Type B pancreatic cell (in vitro differentiated cells): ENCODE measurements at regions not wholly inside any gene's neighbourhood (a gene's known extent, or its start where the extent isn't known, plus 50 kb on each side); places are given as distances from the start of the nearest gene placed in this dataset.

Experiments used
- DNase-seq: peaks from one replicate; pipeline ENCODE4 v3.0.0; 2021; ENCODE audit warnings: mixed read lengths; ENCODE audit not compliant: unreplicated experiment; ENCODE audit errors: extremely low spot score
- H3K27ac Mint-ChIP-seq: 2 replicates; pipeline ENCODE4 v1.8.0; 2021; ENCODE audit warnings: mild to moderate bottlenecking, mixed read lengths
- H3K27me3 Mint-ChIP-seq: 2 replicates; pipeline ENCODE4 v1.8.0; 2021; ENCODE audit warnings: mixed read lengths
- H3K36me3 Mint-ChIP-seq: 2 replicates; pipeline ENCODE4 v1.8.0; 2021; ENCODE audit warnings: mixed read lengths
- H3K4me1 Mint-ChIP-seq: one replicate; pipeline ENCODE4 v1.8.0; 2021; ENCODE audit warnings: mixed read lengths; ENCODE audit not compliant: unreplicated experiment
- H3K4me3 Mint-ChIP-seq: 2 replicates; pipeline ENCODE4 v1.8.0; 2021; ENCODE audit warnings: mild to moderate bottlenecking, mixed read lengths
- H3K9me3 Mint-ChIP-seq: 2 replicates; pipeline ENCODE4 v1.8.0; 2021; ENCODE audit warnings: mixed read lengths
- CTCF ChIP-seq: fragments of 200-600 bp; sonication (generic); conservative IDR thresholded peaks from 2 replicates; pipeline ENCODE4 v1.5.0; 2021; ENCODE audit warnings: antibody characterized with exemption, mild to moderate bottlenecking

DNA sequence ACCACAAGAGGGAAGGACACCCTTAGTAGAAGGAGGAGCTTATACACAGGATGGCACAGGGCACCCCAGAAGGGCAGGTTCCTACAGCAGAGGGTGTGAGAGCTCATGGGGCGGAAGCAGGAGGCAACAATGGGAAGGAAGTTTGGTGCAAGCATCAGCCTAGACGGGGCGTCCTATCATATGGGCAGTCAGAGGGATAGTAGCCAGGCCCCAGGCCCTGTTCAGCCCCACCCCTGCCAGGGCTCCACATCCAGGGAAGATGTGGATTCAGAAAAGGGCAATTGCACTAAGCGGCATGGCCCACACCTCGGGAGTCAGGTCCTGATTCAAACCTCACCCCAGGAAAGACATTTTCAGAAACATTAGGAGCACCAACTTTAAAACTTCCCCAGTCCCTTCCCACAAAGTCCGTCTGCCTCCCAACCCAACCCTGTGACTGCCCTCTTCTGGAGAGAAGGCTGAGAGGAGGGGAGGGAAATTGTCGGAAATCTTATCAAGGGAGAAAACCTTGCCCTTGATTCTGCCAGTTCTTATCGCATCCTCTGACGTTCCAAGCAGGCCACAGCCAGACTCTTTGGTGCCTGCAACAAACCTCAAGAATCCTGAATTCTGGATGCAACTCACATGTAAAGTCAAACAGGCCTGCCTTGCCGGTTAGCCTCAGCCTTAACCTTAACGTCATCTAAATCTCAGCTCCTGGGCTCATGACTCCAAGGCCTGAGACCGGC lies 198.8 kb upstream of the CDH5 start:
- Mint-ChIP-seq H3K4me1 (peaks cover 9% of the 10 kb centered on the region), H3K4me3 (no peak overlapping the region), H3K27me3 (peaks cover 18% of the 10 kb centered on the region), H3K27ac (no peak overlapping the region), H3K36me3 (no peaks in the 10 kb centered on the region), H3K9me3 (no peaks in the 10 kb centered on the region)
- peak; percentile 20 for TF ChIP-seq CTCF
- no peak for DNase-seq

DNA sequence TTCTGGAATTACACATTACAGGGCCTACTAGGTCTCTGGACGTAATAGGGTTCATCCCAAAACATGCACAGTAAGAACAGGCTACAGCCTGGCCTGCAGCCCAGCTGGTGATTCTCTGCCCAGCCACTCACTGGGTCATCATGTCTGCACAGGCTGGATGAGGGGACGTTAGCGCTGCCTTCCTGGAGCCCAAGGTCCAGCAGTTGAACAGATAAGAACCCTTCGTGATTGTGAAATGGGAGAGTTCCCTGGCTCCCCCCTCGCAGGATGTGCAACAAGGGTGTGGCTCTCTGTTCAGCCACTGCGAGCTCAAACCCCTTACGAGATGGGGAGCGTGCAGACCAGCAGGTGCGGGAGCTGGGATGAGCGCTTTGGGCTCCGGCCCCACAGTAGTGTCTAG lies 200.0 kb upstream of the CDH5 start:
- DNase-seq = no peak
- no peak overlapping the region for H3K27ac Mint-ChIP-seq
- H3K27me3 Mint-ChIP-seq = peaks cover 29% of the 10 kb centered on the region
- no peaks in the 10 kb centered on the region for H3K9me3 Mint-ChIP-seq
- H3K4me3 Mint-ChIP-seq = no peak overlapping the region
- H3K4me1 Mint-ChIP-seq = peaks cover 9% of the 10 kb centered on the region
- TF ChIP-seq CTCF = no peak
- no peaks in the 10 kb centered on the region for H3K36me3 Mint-ChIP-seq

- peaks cover 32% of the 10 kb centered on the region for H3K27me3 Mint-ChIP-seq
- H3K27ac Mint-ChIP-seq = no peak overlapping the region
- H3K4me3 Mint-ChIP-seq = no peak overlapping the region
- no peaks in the 10 kb centered on the region for H3K9me3 Mint-ChIP-seq
- TF ChIP-seq CTCF = no peak
- no peak for DNase-seq
- H3K36me3 Mint-ChIP-seq = no peaks in the 10 kb centered on the region
- peaks cover 9% of the 10 kb centered on the region for H3K4me1 Mint-ChIP-seq
These were observed 200.6 kb upstream of the CDH5 start for GRCh38 chr16:66165879-66166278.

DNA sequence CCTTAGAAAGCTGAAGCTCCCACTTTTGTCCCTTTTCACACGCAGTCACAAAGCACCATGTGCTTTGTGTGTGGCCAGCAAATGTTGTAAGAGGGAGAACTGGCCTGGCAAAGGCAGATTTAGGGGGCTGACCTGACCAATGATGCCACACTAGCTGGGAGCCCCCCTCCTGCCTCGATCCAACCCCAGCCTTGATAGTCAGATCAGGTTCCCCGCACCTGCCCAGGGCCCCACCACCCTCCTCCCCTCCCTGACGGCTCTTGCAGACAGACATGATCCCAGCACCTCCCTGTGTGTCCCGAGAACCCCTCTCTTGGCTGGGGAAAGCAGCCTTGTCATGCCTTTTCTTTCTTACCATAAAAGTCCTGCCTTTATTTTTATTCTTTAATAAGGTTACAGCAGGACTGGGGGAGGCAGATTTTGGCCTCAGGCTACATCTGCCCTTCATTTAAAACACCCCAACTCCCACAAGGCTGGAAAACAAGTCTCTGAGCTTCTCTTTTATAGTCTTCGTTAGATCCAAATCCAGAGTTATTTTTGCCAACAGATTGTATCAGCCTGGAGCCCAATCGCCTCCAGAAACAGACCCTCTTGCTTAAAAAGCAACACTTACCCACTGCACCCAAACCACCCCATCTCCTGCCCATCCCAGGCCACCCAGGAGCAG lies 201.8 kb upstream of the CDH5 start:
- Mint-ChIP-seq H3K36me3 (no peaks in the 10 kb centered on the region), H3K9me3 (no peaks in the 10 kb centered on the region), H3K4me3 (no peak overlapping the region), H3K4me1 (peaks cover 9% of the 10 kb centered on the region), H3K27ac (peak overlapping the region; percentile 17), H3K27me3 (peaks cover 39% of the 10 kb centered on the region)
- DNase-seq = no peak
- no peak for TF ChIP-seq CTCF

GRCh38 chr16:66162821-66163220 lies 203.7 kb upstream of the CDH5 start:
- Mint-ChIP-seq H3K9me3 (no peaks in the 10 kb centered on the region), H3K27me3 (peaks cover 39% of the 10 kb centered on the region), H3K27ac (no peak overlapping the region), H3K4me1 (peaks cover 9% of the 10 kb centered on the region), H3K36me3 (no peaks in the 10 kb centered on the region), H3K4me3 (no peak overlapping the region)
- no peak for DNase-seq
- TF ChIP-seq CTCF = no peak
